Fibroblast of lung (primary cell): ENCODE measurements at regions not wholly inside any gene's neighbourhood (a gene's known extent, or its start where the extent isn't known, plus 50 kb on each side); places are given as distances from the start of the nearest gene placed in this dataset.

ENCODE experiments used
- DNase-seq, 2 donors: peaks; one replicate each; pipeline versions ENCODE4 v3.0.0 to v3.0.0-alpha.2; 2010; ENCODE audit warnings: low read depth in 2 of 2
- H2AFZ ChIP-seq: 2 replicates; pipeline ENCODE4 v1.5.1; 2012; ENCODE audit warnings: low read length, control low read depth, inconsistent platforms
- H3K27ac ChIP-seq: 2 replicates; pipeline ENCODE4 v1.5.1; 2011; ENCODE audit warnings: low read length, control low read depth; ENCODE audit not compliant: insufficient read depth
- H3K27me3 ChIP-seq: 2 replicates; pipeline ENCODE4 v1.5.1; 2011; ENCODE audit warnings: mild to moderate bottlenecking, low read length; ENCODE audit not compliant: control insufficient read depth, insufficient read depth
- H3K36me3 ChIP-seq: 2 replicates; pipeline ENCODE4 v1.5.1; 2011; ENCODE audit warnings: low read length; ENCODE audit not compliant: control insufficient read depth, insufficient read depth
- H3K4me1 ChIP-seq: 2 replicates; pipeline ENCODE4 v1.5.1; 2011; ENCODE audit warnings: low read length; ENCODE audit not compliant: control insufficient read depth, insufficient read depth; ENCODE audit errors: extremely low read depth
- H3K4me2 ChIP-seq: 2 replicates; pipeline ENCODE4 v1.5.1; 2011; ENCODE audit warnings: low read length, control low read depth; ENCODE audit not compliant: insufficient read depth; ENCODE audit errors: extremely low read depth
- H3K4me3 ChIP-seq, 4 experiments: fragments of 200-600 bp in 1 of 4; sonication (generic) in 1 of 4; replicated peaks in 1 of 4; 2 replicates each; pipeline ENCODE4 v1.5.1; 2011 to 2016; ENCODE audit warnings: low read length in 4 of 4, low read depth in 3 of 4, mild to moderate bottlenecking in 3 of 4, control low read depth in 2 of 4, inconsistent platforms in 1 of 4, mixed read lengths in 1 of 4; ENCODE audit not compliant: insufficient read depth in 1 of 4; ENCODE audit errors: control extremely low read depth in 1 of 4
- H3K79me2 ChIP-seq: 2 replicates; pipeline ENCODE4 v1.5.1; 2012; ENCODE audit warnings: mild to moderate bottlenecking, low read length, inconsistent platforms; ENCODE audit not compliant: control insufficient read depth, insufficient read depth
- H3K9ac ChIP-seq: 2 replicates; pipeline ENCODE4 v1.5.1; 2011; ENCODE audit warnings: mild to moderate bottlenecking, low read length, control low read depth; ENCODE audit not compliant: insufficient read depth
- H3K9me3 ChIP-seq: 2 replicates; pipeline ENCODE4 v1.5.1; 2012; ENCODE audit warnings: low read depth, low read length; ENCODE audit not compliant: control insufficient read depth, insufficient read depth
- H4K20me1 ChIP-seq: 2 replicates; pipeline ENCODE4 v1.5.1; 2011; ENCODE audit warnings: low read length; ENCODE audit not compliant: control insufficient read depth, insufficient read depth; ENCODE audit errors: extremely low read depth
- EZH2 ChIP-seq: IDR thresholded peaks from 2 replicates; pipeline ENCODE4 v1.5.1; 2012; ENCODE audit warnings: low read length, control low read depth, mild to moderate bottlenecking; ENCODE audit errors: missing control alignments
- TF ChIP-seq, protein P1 (sequence below), 2 donors: IDR thresholded peaks in 1 of 2; conservative IDR thresholded peaks in 1 of 2; 1 replicate in 1 of 2; 2 replicates in 1 of 2; pipeline ENCODE4 v1.5.1; 2011 to 2012; ENCODE audit warnings: low read length in 2 of 2, control low read depth in 1 of 2, inconsistent platforms in 1 of 2, low read depth in 1 of 2, mild to moderate bottlenecking in 1 of 2

DNA sequence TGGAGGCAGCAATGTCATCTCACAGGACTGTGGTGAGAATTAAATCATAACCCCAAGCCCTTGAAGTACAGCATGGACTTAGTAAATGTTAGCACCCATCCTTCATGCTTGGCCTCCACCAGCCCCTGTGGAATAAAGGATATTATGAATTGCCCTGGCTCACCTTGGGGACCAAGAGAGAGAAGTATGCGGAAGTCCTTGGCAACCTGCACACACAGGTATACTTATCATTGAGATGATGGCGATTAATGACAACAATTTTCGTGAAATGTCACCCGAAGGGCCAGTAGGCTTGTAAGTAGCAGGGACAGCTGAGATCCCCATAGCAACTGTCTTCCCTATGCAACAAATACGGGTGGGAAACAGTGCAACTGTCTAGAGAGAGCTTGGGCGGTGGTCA lies 102.0 kb downstream of the FAM43A start:
- no peak for DNase-seq
- no peaks in the 10 kb centered on the region for H4K20me1 ChIP-seq
- H2AFZ ChIP-seq, result no peak overlapping the region
- H3K27ac ChIP-seq, result no peak overlapping the region
- no peak for TF ChIP-seq EZH2
- TF ChIP-seq, protein P1, sequence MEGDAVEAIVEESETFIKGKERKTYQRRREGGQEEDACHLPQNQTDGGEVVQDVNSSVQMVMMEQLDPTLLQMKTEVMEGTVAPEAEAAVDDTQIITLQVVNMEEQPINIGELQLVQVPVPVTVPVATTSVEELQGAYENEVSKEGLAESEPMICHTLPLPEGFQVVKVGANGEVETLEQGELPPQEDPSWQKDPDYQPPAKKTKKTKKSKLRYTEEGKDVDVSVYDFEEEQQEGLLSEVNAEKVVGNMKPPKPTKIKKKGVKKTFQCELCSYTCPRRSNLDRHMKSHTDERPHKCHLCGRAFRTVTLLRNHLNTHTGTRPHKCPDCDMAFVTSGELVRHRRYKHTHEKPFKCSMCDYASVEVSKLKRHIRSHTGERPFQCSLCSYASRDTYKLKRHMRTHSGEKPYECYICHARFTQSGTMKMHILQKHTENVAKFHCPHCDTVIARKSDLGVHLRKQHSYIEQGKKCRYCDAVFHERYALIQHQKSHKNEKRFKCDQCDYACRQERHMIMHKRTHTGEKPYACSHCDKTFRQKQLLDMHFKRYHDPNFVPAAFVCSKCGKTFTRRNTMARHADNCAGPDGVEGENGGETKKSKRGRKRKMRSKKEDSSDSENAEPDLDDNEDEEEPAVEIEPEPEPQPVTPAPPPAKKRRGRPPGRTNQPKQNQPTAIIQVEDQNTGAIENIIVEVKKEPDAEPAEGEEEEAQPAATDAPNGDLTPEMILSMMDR (conservative IDR thresholded peaks at IDR 0.05 in 1 of 2, IDR thresholded peaks at IDR 0.05 in 1 of 2; ENCODE audit: low read depth in 1 of 2, low read length in 2 of 2), result no peak
- no peak overlapping the region for H3K4me3 ChIP-seq
- H3K27me3 ChIP-seq, result peaks cover 2% of the 10 kb centered on the region
- no peaks in the 10 kb centered on the region for H3K36me3 ChIP-seq
- H3K4me1 ChIP-seq, result no peaks in the 10 kb centered on the region
- no peaks in the 10 kb centered on the region for H3K9me3 ChIP-seq
- no peaks in the 10 kb centered on the region for H3K79me2 ChIP-seq
- H3K9ac ChIP-seq, result no peak overlapping the region
- H3K4me2 ChIP-seq, result no peak overlapping the region

- H3K27ac ChIP-seq, result no peak overlapping the region
- H3K27me3 ChIP-seq, result no peaks in the 10 kb centered on the region
- TF ChIP-seq, protein P1 (conservative IDR thresholded peaks at IDR 0.05 in 1 of 2, IDR thresholded peaks at IDR 0.05 in 1 of 2; ENCODE audit: low read depth in 1 of 2, low read length in 2 of 2), result no peak
- no peak for TF ChIP-seq EZH2
- no peak overlapping the region for H3K9ac ChIP-seq
- H3K79me2 ChIP-seq, result no peaks in the 10 kb centered on the region
- no peaks in the 10 kb centered on the region for H3K4me1 ChIP-seq
- DNase-seq, result no peak
- H3K4me2 ChIP-seq, result no peak overlapping the region
- H3K9me3 ChIP-seq, result no peaks in the 10 kb centered on the region
- no peak overlapping the region for H3K4me3 ChIP-seq
- H4K20me1 ChIP-seq, result no peaks in the 10 kb centered on the region
- H2AFZ ChIP-seq, result no peak overlapping the region
- no peaks in the 10 kb centered on the region for H3K36me3 ChIP-seq
Measured at GRCh38 chr3:194792368-194792767, 106.7 kb downstream of the FAM43A start.

GRCh38 chr3:194797555-194798250 lies 112.0 kb downstream of the FAM43A start:
- no peak overlapping the region for H3K4me2 ChIP-seq
- H3K9ac ChIP-seq, result no peak overlapping the region
- H2AFZ ChIP-seq, result no peak overlapping the region
- no peak for TF ChIP-seq EZH2
- TF ChIP-seq, protein P1 (conservative IDR thresholded peaks at IDR 0.05 in 1 of 2, IDR thresholded peaks at IDR 0.05 in 1 of 2; ENCODE audit: low read depth in 1 of 2, low read length in 2 of 2), result no peak
- no peaks in the 10 kb centered on the region for H3K36me3 ChIP-seq
- DNase-seq, result no peak
- no peak overlapping the region for H3K27ac ChIP-seq
- no peaks in the 10 kb centered on the region for H3K9me3 ChIP-seq
- no peaks in the 10 kb centered on the region for H3K79me2 ChIP-seq
- H3K27me3 ChIP-seq, result peaks cover 4% of the 10 kb centered on the region
- H3K4me1 ChIP-seq, result no peaks in the 10 kb centered on the region
- H4K20me1 ChIP-seq, result no peaks in the 10 kb centered on the region
- H3K4me3 ChIP-seq, result no peak overlapping the region
